Astrocyte of the spinal cord (primary cell): ENCODE measurements at regions not wholly inside any gene's neighbourhood (a gene's known extent, or its start where the extent isn't known, plus 50 kb on each side); places are given as distances from the start of the nearest gene placed in this dataset.
A peak's percentile ranks its signal among the peaks of the same experiment; 100 is the strongest.

Source experiments
- DNase-seq: peaks from one replicate; pipeline ENCODE4 v3.0.0; 2011; ENCODE audit warnings: low read depth, low spot score
- H3K4me3 ChIP-seq: 2 replicates; pipeline ENCODE4 v1.5.1; 2011; ENCODE audit warnings: low read depth, mild to moderate bottlenecking, low read length, moderate library complexity
- in situ Hi-C: cut with HindIII; loops from 2 replicates; pipeline ENCODE4 v1.10.0; 2017; ENCODE audit warnings: low sequenced_read_pairs
- TF ChIP-seq, protein P1 (sequence below): IDR thresholded peaks from 2 replicates; pipeline ENCODE4 v1.5.1; 2012; ENCODE audit warnings: low read depth, mild to moderate bottlenecking, low read length, inconsistent platforms

DNA sequence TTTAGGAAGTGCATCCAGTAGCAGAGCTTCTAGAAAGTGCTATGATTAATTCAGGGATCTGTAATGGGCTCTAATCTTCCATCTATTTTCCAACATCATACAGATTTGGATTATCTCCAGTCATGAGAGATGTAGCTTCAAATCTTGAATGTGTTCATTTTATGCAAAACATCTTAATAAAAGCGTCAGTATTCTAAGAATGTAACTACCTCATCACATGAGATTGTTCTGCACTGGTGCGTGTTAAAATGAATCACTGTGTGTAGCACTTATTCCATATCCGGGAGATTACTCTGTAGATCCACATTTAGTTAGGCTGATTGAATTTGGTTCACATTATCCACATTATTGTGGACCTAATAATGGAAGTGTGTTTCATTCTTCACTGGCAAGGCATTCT is 344.9 kb upstream of the CHRM2 start:
- TF ChIP-seq, protein P1, sequence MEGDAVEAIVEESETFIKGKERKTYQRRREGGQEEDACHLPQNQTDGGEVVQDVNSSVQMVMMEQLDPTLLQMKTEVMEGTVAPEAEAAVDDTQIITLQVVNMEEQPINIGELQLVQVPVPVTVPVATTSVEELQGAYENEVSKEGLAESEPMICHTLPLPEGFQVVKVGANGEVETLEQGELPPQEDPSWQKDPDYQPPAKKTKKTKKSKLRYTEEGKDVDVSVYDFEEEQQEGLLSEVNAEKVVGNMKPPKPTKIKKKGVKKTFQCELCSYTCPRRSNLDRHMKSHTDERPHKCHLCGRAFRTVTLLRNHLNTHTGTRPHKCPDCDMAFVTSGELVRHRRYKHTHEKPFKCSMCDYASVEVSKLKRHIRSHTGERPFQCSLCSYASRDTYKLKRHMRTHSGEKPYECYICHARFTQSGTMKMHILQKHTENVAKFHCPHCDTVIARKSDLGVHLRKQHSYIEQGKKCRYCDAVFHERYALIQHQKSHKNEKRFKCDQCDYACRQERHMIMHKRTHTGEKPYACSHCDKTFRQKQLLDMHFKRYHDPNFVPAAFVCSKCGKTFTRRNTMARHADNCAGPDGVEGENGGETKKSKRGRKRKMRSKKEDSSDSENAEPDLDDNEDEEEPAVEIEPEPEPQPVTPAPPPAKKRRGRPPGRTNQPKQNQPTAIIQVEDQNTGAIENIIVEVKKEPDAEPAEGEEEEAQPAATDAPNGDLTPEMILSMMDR, result no peak
- in situ Hi-C loops, result no loop called here
- peak; percentile 8 for DNase-seq
- H3K4me3 ChIP-seq, result no peak overlapping the region

DNA sequence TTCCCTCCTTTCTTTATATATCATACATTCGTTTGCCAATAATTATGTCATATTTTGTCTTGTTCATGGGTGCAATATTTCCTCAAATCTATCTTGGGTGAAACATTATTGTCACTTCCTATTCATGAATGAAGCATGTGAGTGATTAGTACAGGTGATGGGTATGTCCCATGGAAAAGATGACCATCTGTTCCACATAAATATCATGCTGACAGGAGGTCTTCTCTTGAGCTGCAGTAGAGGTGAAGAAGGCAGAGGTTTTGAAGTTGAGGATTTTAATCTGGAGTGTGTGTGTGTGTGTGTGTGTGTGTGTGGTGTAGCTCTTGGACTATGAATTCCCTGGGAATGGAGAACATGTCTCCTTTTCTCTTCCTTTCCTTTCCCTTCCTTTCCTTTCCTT is 350.5 kb upstream of the CHRM2 start:
- H3K4me3 ChIP-seq, result no peak overlapping the region
- in situ Hi-C loops, result no loop called here

DNA sequence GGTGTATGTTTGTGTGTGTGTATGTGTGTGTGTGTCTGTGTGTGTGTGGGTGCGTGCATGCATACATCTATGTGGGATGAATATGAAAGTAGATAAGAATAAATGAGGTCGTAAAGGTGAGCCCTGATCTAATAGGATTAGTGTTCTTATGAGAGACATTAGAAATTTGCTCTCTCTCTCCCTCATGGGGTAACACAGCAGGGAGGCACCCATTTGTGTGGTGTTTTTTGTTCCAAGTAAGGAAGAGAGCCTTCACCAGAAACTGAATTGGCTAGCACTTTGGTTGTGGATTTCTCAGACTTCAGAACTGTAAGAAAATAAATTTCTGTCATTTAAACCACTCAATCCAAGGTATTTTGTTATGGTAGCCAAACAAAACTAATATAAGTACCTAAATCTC is 353.7 kb upstream of the CHRM2 start:
- in situ Hi-C loops, result no loop called here
- TF ChIP-seq, protein P1, result no peak
- no peak for DNase-seq
- H3K4me3 ChIP-seq, result no peak overlapping the region

More for the DNA sequence above, 350.5 kb upstream of the CHRM2 start:
- no peak for DNase-seq
- TF ChIP-seq, protein P1, result no peak

DNA sequence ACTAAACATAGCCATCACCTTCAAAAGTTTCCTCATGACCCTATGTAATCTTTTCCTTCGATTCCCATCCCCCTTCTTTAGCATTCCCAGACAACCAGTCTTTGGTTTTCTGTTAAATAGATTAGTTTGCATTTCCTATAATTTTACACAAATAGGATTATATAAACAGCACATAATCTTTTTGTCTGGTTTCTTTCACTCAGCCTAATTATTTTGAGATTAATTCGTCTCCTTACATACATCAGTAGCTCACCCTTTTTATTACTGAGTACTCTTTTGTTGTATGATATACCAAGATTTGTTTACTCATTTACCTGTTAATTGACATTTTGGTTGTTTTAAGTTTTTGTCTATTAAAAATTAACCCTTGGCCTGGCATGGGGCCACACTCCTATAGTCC is 354.7 kb upstream of the CHRM2 start:
- no peak overlapping the region for H3K4me3 ChIP-seq
- DNase-seq, result no peak
- in situ Hi-C loops, result no loop called here
- TF ChIP-seq, protein P1, result no peak

DNA sequence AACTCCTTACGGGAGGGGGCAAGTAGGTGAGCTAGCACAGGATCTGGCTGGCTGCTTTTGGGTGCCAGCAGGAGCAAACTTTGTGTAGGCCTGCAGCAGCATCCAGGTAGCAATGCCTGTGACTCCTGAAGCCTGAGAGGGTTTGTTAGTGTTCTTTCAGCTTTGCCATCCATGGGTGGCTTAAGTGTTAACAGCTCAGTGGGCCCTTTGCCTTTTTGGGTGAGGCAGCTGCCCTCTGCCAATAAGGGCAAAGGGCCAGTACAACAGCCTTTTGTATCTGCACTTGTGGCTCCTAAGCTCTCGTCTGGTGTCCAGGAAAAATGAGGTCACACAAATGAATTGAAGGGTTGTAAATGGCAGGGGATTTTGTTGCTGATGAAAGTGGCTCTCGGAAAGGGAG is 359.0 kb upstream of the CHRM2 start:
- in situ Hi-C loops, result no loop called here
- TF ChIP-seq, protein P1, result no peak
- H3K4me3 ChIP-seq, result no peak overlapping the region
- no peak for DNase-seq

DNA sequence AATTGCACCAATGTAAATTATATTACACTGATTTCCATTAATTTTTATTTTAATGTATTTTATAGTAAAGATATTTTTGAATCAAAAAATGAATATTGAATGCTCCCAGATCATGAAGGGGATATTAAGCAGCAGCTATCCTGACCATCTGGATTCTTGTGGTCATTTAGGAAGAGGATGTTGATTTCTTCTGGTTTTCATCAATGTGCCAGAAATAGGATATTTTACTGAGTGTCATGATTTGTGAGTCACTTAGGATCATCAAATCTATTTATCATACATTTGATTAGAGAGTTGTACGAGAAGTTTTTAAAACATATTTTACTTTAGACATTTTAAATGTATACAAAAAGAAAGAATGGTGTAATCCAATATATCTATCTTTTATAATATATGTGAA is 366.3 kb upstream of the CHRM2 start:
- no peak overlapping the region for H3K4me3 ChIP-seq
- TF ChIP-seq, protein P1, result no peak
- no peak for DNase-seq
- in situ Hi-C loops, result no loop called here

DNA sequence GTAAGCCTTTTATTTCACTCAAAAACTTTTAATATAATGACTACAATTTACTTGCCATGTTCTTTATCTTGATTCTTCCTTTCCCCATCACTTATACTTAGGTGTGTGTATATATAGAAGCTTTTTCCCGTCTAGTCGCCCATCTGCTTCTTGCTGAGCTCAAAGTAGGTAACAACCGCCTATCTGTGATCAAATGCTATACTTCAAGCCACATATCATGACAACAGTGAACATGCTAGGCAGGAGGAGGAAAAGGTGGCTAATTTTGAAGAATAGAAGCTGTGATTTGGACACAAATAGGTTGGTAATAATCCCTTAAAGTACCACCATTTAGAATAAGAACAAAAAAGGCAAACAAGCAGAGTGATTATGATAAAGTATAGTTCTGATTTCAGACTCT is 367.3 kb upstream of the CHRM2 start:
- DNase-seq, result no peak
- TF ChIP-seq, protein P1, result no peak
- H3K4me3 ChIP-seq, result no peak overlapping the region
- in situ Hi-C loops, result no loop called here
